Transverse colon (tissue), 4 donors: ENCODE measurements at regions not wholly inside any gene's neighbourhood (a gene's known extent, or its start where the extent isn't known, plus 50 kb on each side); places are given as distances from the start of the nearest gene placed in this dataset.

Experiments
- DNase-seq: peaks from one replicate; pipeline ENCODE4 v3.0.0-alpha.2; 2019
- H3K27ac ChIP-seq, 4 donors: fragments of 200-600 bp; sonication (generic); 2 replicates each; pipeline ENCODE4 v1.5.1; 2016 to 2018; ENCODE audit warnings: inconsistent platforms in 4 of 4
- H3K27me3 ChIP-seq: fragments of 200-600 bp; sonication (generic); 2 replicates; pipeline ENCODE4 v1.5.1; 2017; ENCODE audit warnings: inconsistent platforms
- H3K36me3 ChIP-seq, 4 donors: fragments of 200-600 bp; sonication (generic); 2 replicates each; pipeline ENCODE4 v1.5.1; 2017 to 2019; ENCODE audit warnings: inconsistent platforms in 4 of 4
- H3K4me1 ChIP-seq, 4 donors: fragments of 200-600 bp; sonication (generic); 2 replicates each; pipeline ENCODE4 v1.5.1; 2017 to 2020; ENCODE audit warnings: inconsistent platforms in 4 of 4
- H3K4me3 ChIP-seq, 4 donors: fragments of 200-600 bp; sonication (generic); 1 replicate in 1 of 4; 2 replicates in 3 of 4; pipeline versions ENCODE4 v1.5.1 to v1.6.1; 2017 to 2019; ENCODE audit warnings: inconsistent platforms in 4 of 4
- H3K9me3 ChIP-seq, 2 donors: fragments of 200-600 bp; sonication (generic); 2 replicates each; pipeline ENCODE4 v1.5.1; 2017 to 2019; ENCODE audit warnings: inconsistent platforms in 2 of 2
- EP300 ChIP-seq: sonication (generic); formaldehyde crosslinking; IDR thresholded peaks from one replicate; pipeline ENCODE4 v1.6.1; 2017; ENCODE audit warnings: antibody characterized with exemption, low read depth
- POLR2A ChIP-seq: fragments of 450-650 bp; IDR thresholded peaks from one replicate; pipeline ENCODE4 v1.6.1; 2016; ENCODE audit warnings: antibody characterized with exemption, mild to moderate bottlenecking, moderate library complexity
- POLR2AphosphoS5 ChIP-seq, 3 donors: sonication (generic); formaldehyde crosslinking; IDR thresholded peaks; one replicate each; pipeline ENCODE4 v1.6.1; 2016; ENCODE audit warnings: antibody characterized with exemption in 3 of 3
- WGBS, 2 donors: methylation state at CpG; one replicate each; pipeline ENCODE4 v1.1.5; 2018; ENCODE audit warnings: low coverage in 1 of 2; 5-methylcytosine and 5-hydroxymethylcytosine counted together
- in situ Hi-C, 4 donors: fragments of 200-750 bp; cut with MboI; loops; one replicate each; pipeline versions ENCODE4 v1.15.0 to v1.15.1; 2017; ENCODE audit warnings: low sequenced_read_pairs in 3 of 4, low pct_ligation_motif_present in 1 of 4, low pct_unique_long_range_greater_than_20kb in 1 of 4
- intact Hi-C: fragments of 100-400 bp; cut with DNase I; formaldehyde crosslinking; loops from one replicate; pipeline ENCODE4 v1.15.1; 2023; ENCODE audit warnings: low total_unique reads
- TF ChIP-seq, protein P1 (sequence below), 5 experiments: fragments of 200-600 bp in 3 of 5; fragments of 450-650 bp in 2 of 5; sonication (generic) in 3 of 5; IDR thresholded peaks; 1 replicate in 2 of 5; 2 replicates in 3 of 5; pipeline ENCODE4 v1.5.1; 2016 to 2017; ENCODE audit warnings: antibody characterized with exemption in 5 of 5, inconsistent platforms in 3 of 5, mild to moderate bottlenecking in 2 of 5, moderate library complexity in 1 of 5

DNA sequence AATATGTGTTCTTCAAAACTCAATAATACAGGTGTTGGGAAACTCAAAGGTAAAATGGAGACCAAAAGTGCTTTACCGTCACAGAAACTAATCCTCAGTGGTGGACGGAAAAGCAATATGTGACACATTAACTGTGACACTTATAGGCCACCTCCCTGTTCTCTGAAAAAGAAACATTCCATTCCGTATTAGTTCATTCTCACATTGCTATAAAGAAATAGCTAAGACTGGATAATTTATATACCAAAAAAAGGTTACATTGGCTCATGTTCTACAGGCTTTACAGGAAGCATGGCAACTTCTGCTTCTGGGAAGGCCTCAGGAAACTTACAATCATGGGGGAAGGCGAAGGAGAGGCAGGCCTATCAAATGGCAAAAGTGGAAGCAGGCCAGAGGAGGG, 435.3 kb upstream of the HTR2A start:
- no peak for TF ChIP-seq POLR2A
- TF ChIP-seq, protein P1, sequence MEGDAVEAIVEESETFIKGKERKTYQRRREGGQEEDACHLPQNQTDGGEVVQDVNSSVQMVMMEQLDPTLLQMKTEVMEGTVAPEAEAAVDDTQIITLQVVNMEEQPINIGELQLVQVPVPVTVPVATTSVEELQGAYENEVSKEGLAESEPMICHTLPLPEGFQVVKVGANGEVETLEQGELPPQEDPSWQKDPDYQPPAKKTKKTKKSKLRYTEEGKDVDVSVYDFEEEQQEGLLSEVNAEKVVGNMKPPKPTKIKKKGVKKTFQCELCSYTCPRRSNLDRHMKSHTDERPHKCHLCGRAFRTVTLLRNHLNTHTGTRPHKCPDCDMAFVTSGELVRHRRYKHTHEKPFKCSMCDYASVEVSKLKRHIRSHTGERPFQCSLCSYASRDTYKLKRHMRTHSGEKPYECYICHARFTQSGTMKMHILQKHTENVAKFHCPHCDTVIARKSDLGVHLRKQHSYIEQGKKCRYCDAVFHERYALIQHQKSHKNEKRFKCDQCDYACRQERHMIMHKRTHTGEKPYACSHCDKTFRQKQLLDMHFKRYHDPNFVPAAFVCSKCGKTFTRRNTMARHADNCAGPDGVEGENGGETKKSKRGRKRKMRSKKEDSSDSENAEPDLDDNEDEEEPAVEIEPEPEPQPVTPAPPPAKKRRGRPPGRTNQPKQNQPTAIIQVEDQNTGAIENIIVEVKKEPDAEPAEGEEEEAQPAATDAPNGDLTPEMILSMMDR (IDR thresholded peaks at IDR 0.05): no peak
- TF ChIP-seq POLR2AphosphoS5 (IDR thresholded peaks at IDR 0.05): no peak
- TF ChIP-seq EP300: no peak
- Histone ChIP-seq H3K27ac (no peak overlapping the region), H3K4me1 (no peaks in the 10 kb centered on the region), H3K4me3 (no peak overlapping the region), H3K27me3 (no peaks in the 10 kb centered on the region), H3K9me3 (no peaks in the 10 kb centered on the region), H3K36me3 (no peaks in the 10 kb centered on the region)
- intact Hi-C loops: no loop called here
- in situ Hi-C loops: no loop called here
- 68 to 85% methylated on average over 2 to 4 of the region's 4 CpGs for WGBS, 2 donors
- DNase-seq: no peak

DNA sequence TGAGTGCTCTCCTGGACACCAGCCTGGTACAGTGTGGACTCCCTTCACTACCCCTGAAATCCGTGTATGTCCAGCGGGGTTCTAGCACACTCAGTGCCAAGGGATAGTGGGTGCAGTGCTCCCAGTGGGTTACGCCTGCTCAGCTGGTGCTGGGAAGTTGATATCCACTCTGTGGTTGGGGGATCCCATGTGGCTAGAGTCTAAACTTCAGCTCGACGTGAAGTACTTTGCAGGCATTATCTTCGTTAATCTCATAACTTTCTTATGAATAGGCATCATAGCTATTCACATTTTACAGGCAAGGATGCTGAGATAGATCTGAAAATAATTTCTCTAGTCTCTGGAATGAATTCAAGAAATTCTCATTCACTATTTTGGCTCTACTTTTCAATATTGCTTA, 433.2 kb upstream of the HTR2A start:
- no peaks in the 10 kb centered on the region for H3K27me3 ChIP-seq
- H3K27ac ChIP-seq: no peak overlapping the region
- in situ Hi-C loops: no loop called here

DNA sequence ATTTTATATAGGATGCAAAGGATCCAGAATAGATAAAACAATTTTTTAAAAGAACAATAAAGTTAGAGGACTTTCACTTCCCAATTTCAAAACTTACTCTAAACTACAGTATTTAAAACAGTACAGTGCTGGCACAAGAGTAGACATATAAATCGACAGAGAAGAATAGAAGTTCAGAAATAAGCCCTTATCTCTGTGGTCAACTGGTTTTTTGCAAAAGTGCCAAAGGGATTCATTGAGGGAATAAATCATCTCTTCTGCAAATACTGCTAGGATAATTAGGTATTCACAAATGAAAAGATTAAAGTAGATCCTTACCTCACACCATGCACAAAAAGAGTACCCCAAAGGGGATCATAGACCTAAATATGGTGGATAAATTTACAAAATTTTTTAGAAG, 431.0 kb upstream of the HTR2A start:
- Histone ChIP-seq H3K9me3 (no peaks in the 10 kb centered on the region), H3K4me3 (no peak overlapping the region), H3K36me3 (no peaks in the 10 kb centered on the region), H3K4me1 (no peaks in the 10 kb centered on the region), H3K27me3 (no peaks in the 10 kb centered on the region), H3K27ac (no peak overlapping the region)
- intact Hi-C loops (no loop called here), in situ Hi-C loops (no loop called here)
- TF ChIP-seq POLR2AphosphoS5 (IDR thresholded peaks at IDR 0.05): no peak
- no peak for TF ChIP-seq POLR2A
- TF ChIP-seq EP300: no peak
- TF ChIP-seq, protein P1 (IDR thresholded peaks at IDR 0.05): no peak
- WGBS, 2 donors: 67 to 78% methylated on average over 1 of the region's 1 CpG
- DNase-seq: no peak

More for the DNA sequence above, 433.2 kb upstream of the HTR2A start:
- intact Hi-C loops: no loop called here
- 79 to 89% methylated on average over 1 to 6 of the region's 6 CpGs for WGBS, 2 donors
- Histone ChIP-seq H3K9me3 (no peaks in the 10 kb centered on the region), H3K36me3 (no peaks in the 10 kb centered on the region), H3K4me3 (no peak overlapping the region), H3K4me1 (no peaks in the 10 kb centered on the region)
- DNase-seq: no peak
- no peak for TF ChIP-seq EP300
- no peak for TF ChIP-seq POLR2AphosphoS5 (IDR thresholded peaks at IDR 0.05)
- no peak for TF ChIP-seq POLR2A
- TF ChIP-seq, protein P1 (IDR thresholded peaks at IDR 0.05): no peak

DNA sequence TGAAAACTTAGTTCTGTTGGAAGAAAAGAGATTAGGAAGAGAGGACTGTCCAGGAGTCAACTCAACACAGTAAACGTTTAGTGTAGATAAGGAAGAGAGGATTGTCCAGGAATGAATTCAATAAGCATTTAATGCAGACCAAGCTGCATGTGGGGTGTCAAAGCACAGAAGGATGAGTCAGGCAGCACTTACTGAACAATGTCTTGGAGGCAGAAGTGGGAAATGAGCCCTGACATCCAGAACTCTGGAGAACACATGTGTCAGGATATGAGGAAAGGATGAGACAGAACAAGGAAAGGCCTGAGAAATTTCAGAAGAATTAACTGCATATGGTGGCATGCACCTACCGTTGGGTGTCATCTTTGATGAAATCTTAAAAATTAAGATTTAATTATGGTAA, 429.2 kb upstream of the HTR2A start:
- no peak overlapping the region for H3K27ac ChIP-seq
- no peaks in the 10 kb centered on the region for H3K36me3 ChIP-seq
- WGBS, 2 donors: 57% methylated on average over 2 of the region's 2 CpGs
- intact Hi-C loops: no loop called here
- TF ChIP-seq EP300 (no peak), POLR2A (no peak), POLR2AphosphoS5 (IDR thresholded peaks at IDR 0.05) (no peak)
- TF ChIP-seq, protein P1 (IDR thresholded peaks at IDR 0.05): no peak
- no peaks in the 10 kb centered on the region for H3K9me3 ChIP-seq
- DNase-seq: no peak
- no peaks in the 10 kb centered on the region for H3K27me3 ChIP-seq
- H3K4me3 ChIP-seq: no peak overlapping the region
- H3K4me1 ChIP-seq: no peaks in the 10 kb centered on the region
- in situ Hi-C loops: no loop called here
